HEK293 (cell line): ENCODE measurements at regions not wholly inside any gene's neighbourhood (a gene's known extent, or its start where the extent isn't known, plus 50 kb on each side); places are given as distances from the start of the nearest gene placed in this dataset.

ENCODE experiments used
- CTCF ChIA-PET: fragments of 350-600 bp; formaldehyde crosslinking; extraction: SDS; loops from one replicate; lab custom pipeline; 2021; ENCODE audit warnings: antibody characterized with exemption; lab: Yijun Ruan, JAX
- POLR2A ChIA-PET: fragments of 300-600 bp; formaldehyde crosslinking; extraction: SDS; loops from one replicate; lab custom pipeline; 2020; ENCODE audit warnings: antibody characterized with exemption, inconsistent platforms; lab: Yijun Ruan, JAX
- H3K27ac ChIP-seq: fragments of 200-500 bp; sonication (Bioruptor generic); 2 replicates; pipeline ENCODE4 v1.5.1; 2014; ENCODE audit warnings: low read depth, low read length, control low read depth, inconsistent platforms; ENCODE audit errors: extremely low read depth
- H3K36me3 ChIP-seq, 2 experiments: fragments of 200-500 bp in 1 of 2; sonication (Bioruptor generic) in 1 of 2; 1 replicate in 1 of 2; 2 replicates in 1 of 2; pipeline ENCODE4 v1.5.1; 2014 to 2017; ENCODE audit warnings: inconsistent platforms in 2 of 2, low read length in 2 of 2; ENCODE audit not compliant: control insufficient read depth in 2 of 2, insufficient read depth in 1 of 2
- H3K4me1 ChIP-seq: fragments of 200-500 bp; sonication (Bioruptor generic); 2 replicates; pipeline ENCODE4 v1.5.1; 2014; ENCODE audit warnings: mild to moderate bottlenecking, low read length, inconsistent platforms; ENCODE audit not compliant: control insufficient read depth, insufficient read depth
- H3K4me3 ChIP-seq: 2 replicates; pipeline ENCODE4 v1.5.1; 2011; ENCODE audit warnings: low read depth, mild to moderate bottlenecking, control low read depth, low read length, moderate library complexity
- H3K9me3 ChIP-seq: fragments of 200-500 bp; sonication (Bioruptor generic); 2 replicates; pipeline ENCODE4 v1.5.1; 2014; ENCODE audit warnings: low read depth, low read length, inconsistent platforms; ENCODE audit not compliant: control insufficient read depth, insufficient read depth
- HOXD13 ChIP-seq: sonication (generic); formaldehyde crosslinking; IDR thresholded peaks from 2 replicates; pipeline ENCODE4 v1.8.0; 2022; ENCODE audit warnings: missing genetic modification reagents, borderline replicate concordance
- IKZF3 ChIP-seq: fragments of 450-650 bp; IDR thresholded peaks from 2 replicates; pipeline ENCODE4 v1.5.0; 2018; ENCODE audit warnings: missing biosample characterization, mild to moderate bottlenecking, missing genetic modification characterization, moderate library complexity
- YY2 ChIP-seq: fragments of 450-650 bp; formaldehyde crosslinking; IDR thresholded peaks from 2 replicates; pipeline ENCODE4 v1.5.1; 2016; ENCODE audit warnings: missing biosample characterization, missing genetic modification characterization
- ZBTB17 ChIP-seq: fragments of 450-650 bp; formaldehyde crosslinking; IDR thresholded peaks from 2 replicates; pipeline ENCODE4 v1.5.1; 2016; ENCODE audit warnings: missing biosample characterization, missing genetic modification characterization
- ZBTB8A ChIP-seq: fragments of 450-650 bp; formaldehyde crosslinking; IDR thresholded peaks from 2 replicates; pipeline ENCODE4 v1.5.1; 2016; ENCODE audit warnings: missing biosample characterization, missing genetic modification characterization
- ZEB2 ChIP-seq: fragments of 450-650 bp; formaldehyde crosslinking; IDR thresholded peaks from 2 replicates; pipeline ENCODE4 v1.5.1; 2016; ENCODE audit warnings: missing biosample characterization, missing genetic modification characterization
- ZNF175 ChIP-seq: fragments of 450-650 bp; formaldehyde crosslinking; IDR thresholded peaks from 2 replicates; pipeline ENCODE4 v1.5.1; 2016; ENCODE audit warnings: missing biosample characterization, missing genetic modification characterization
- ZNF19 ChIP-seq: fragments of 450-650 bp; formaldehyde crosslinking; IDR thresholded peaks from 2 replicates; pipeline ENCODE4; 2016; ENCODE audit warnings: missing biosample characterization, missing genetic modification characterization, low read depth
- ZNF211 ChIP-seq: fragments of 450-650 bp; formaldehyde crosslinking; IDR thresholded peaks from 2 replicates; pipeline ENCODE4 v1.5.1; 2016; ENCODE audit warnings: low read depth, missing biosample characterization, missing genetic modification characterization
- ZNF23 ChIP-seq: fragments of 450-650 bp; formaldehyde crosslinking; IDR thresholded peaks from 2 replicates; pipeline ENCODE4 v1.5.1; 2016; ENCODE audit warnings: missing biosample characterization, missing genetic modification characterization, borderline replicate concordance
- ZNF274 ChIP-seq, 2 experiments: fragments of 200-500 bp in 1 of 2; fragments of 450-650 bp in 1 of 2; sonication (Bioruptor generic) in 1 of 2; formaldehyde crosslinking in 1 of 2; IDR thresholded peaks; 2 replicates each; pipeline versions ENCODE4 v1.5.1 to v1.6.1; 2014 to 2016; ENCODE audit warnings: borderline replicate concordance in 1 of 2, inconsistent platforms in 1 of 2, low read length in 1 of 2, missing biosample characterization in 1 of 2, missing genetic modification characterization in 1 of 2
- ZNF433 ChIP-seq: fragments of 450-650 bp; formaldehyde crosslinking; IDR thresholded peaks from 2 replicates; pipeline ENCODE4 v1.5.1; 2016; ENCODE audit warnings: missing biosample characterization, missing genetic modification characterization, low read depth
- ZNF529 ChIP-seq: fragments of 450-650 bp; formaldehyde crosslinking; IDR thresholded peaks from 2 replicates; pipeline ENCODE4 v1.5.1; 2017; ENCODE audit warnings: missing genetic modification characterization, missing biosample characterization; ENCODE audit not compliant: insufficient replicate concordance
- ZNF585B ChIP-seq: fragments of 450-650 bp; formaldehyde crosslinking; IDR thresholded peaks from 2 replicates; pipeline ENCODE4 v1.5.1; 2016; ENCODE audit warnings: missing biosample characterization, missing genetic modification characterization
- ZNF596 ChIP-seq: fragments of 450-650 bp; IDR thresholded peaks from 2 replicates; pipeline ENCODE4 v1.5.0; 2018; ENCODE audit warnings: missing biosample characterization, mild to moderate bottlenecking, missing genetic modification characterization, moderate library complexity
- ZNF626 ChIP-seq: fragments of 450-650 bp; sonication (Bioruptor Pico); formaldehyde crosslinking; IDR thresholded peaks from 2 replicates; pipeline ENCODE4 v1.5.1; 2018; ENCODE audit warnings: missing biosample characterization, missing genetic modification characterization, inconsistent platforms
- ZNF670 ChIP-seq: fragments of 450-650 bp; formaldehyde crosslinking; IDR thresholded peaks from 2 replicates; pipeline ENCODE4 v1.5.1; 2016; ENCODE audit warnings: missing biosample characterization, missing genetic modification characterization, low read depth
- TF ChIP-seq, protein P1 (sequence below): fragments of 450-650 bp; formaldehyde crosslinking; IDR thresholded peaks from 2 replicates; pipeline ENCODE4 v1.5.1; 2016; ENCODE audit warnings: missing biosample characterization, missing genetic modification characterization, borderline replicate concordance
- TF ChIP-seq, protein P2 (sequence below): fragments of 450-650 bp; formaldehyde crosslinking; IDR thresholded peaks from 2 replicates; pipeline ENCODE4 v1.5.1; 2016; ENCODE audit warnings: missing biosample characterization, missing genetic modification characterization

DNA sequence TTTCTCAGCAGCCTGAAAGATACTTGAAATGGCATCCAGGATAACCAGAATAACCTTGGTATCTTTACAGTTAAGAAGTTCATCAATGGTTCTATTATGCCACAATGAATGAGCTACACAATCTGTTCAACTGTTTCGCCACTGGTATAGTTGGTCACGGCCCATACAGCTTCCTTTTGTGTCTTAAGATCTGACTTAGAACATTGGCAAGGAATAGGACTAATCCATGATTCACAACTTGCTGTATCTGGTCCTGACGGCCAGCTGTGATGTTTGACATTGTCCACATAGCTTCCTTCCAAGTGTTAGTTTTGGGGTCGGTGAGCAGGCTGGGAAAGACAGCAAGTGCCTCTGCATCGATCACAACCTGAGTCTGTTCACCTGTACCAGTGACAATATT, 113.3 kb upstream of the RAD23B start (continued):
- TF ChIP-seq ZBTB8A (tag by site-specific recombination) (no peak), ZNF596 (tag by site-specific recombination) (no peak), ZNF211 (tag by site-specific recombination) (no peak), ZNF274 (IDR thresholded peaks at IDR 0.05; ENCODE audit: low read length) (no peak), ZNF274 (tag by site-specific recombination; IDR thresholded peaks at IDR 0.05; ENCODE audit: borderline replicate concordance) (no peak), HOXD13 (CRISPR knock-in tag) (no peak), ZNF670 (no peak), ZNF433 (tag by site-specific recombination) (no peak)
- TF ChIP-seq, all 188 proteins: peak for 0

DNA sequence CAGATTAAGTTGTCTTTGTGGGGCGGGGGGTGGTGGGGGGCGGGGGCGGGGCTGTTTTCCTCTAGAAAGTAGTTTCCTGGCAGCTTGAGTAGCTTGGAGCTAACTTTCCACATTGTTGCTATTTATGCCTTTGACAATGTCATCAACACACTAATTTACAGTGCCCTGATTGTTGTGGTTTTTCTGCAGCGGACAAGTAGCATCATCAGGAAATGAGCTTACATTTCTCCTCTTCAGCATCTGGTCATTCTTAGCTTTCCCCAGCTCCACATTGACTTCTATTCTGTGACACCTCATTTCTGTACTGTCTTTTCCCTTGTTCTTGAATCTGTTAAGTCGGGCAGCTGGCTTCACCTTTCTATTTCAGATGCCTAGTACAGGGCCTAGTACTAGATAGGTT, 112.3 kb upstream of the RAD23B start:
- ChIA-PET POLR2A (no interaction called here), CTCF (interaction anchor here (0.6 to 2.2 kb wide), 6 partner anchors 14 to 1289 kb away, joined by 3 to 6 read pairs (median 4); no protein-coding TSS in a partner anchor)
- H3K4me1 ChIP-seq, result no peaks in the 10 kb centered on the region
- no peaks in the 10 kb centered on the region for H3K36me3 ChIP-seq
- no peaks in the 10 kb centered on the region for H3K9me3 ChIP-seq
- no peak overlapping the region for H3K4me3 ChIP-seq
- H3K27ac ChIP-seq, result no peak overlapping the region
- no peak for TF ChIP-seq ZEB2 (tag by site-specific recombination)
- no peak for TF ChIP-seq YY2 (tag by site-specific recombination)
- TF ChIP-seq, protein P1, sequence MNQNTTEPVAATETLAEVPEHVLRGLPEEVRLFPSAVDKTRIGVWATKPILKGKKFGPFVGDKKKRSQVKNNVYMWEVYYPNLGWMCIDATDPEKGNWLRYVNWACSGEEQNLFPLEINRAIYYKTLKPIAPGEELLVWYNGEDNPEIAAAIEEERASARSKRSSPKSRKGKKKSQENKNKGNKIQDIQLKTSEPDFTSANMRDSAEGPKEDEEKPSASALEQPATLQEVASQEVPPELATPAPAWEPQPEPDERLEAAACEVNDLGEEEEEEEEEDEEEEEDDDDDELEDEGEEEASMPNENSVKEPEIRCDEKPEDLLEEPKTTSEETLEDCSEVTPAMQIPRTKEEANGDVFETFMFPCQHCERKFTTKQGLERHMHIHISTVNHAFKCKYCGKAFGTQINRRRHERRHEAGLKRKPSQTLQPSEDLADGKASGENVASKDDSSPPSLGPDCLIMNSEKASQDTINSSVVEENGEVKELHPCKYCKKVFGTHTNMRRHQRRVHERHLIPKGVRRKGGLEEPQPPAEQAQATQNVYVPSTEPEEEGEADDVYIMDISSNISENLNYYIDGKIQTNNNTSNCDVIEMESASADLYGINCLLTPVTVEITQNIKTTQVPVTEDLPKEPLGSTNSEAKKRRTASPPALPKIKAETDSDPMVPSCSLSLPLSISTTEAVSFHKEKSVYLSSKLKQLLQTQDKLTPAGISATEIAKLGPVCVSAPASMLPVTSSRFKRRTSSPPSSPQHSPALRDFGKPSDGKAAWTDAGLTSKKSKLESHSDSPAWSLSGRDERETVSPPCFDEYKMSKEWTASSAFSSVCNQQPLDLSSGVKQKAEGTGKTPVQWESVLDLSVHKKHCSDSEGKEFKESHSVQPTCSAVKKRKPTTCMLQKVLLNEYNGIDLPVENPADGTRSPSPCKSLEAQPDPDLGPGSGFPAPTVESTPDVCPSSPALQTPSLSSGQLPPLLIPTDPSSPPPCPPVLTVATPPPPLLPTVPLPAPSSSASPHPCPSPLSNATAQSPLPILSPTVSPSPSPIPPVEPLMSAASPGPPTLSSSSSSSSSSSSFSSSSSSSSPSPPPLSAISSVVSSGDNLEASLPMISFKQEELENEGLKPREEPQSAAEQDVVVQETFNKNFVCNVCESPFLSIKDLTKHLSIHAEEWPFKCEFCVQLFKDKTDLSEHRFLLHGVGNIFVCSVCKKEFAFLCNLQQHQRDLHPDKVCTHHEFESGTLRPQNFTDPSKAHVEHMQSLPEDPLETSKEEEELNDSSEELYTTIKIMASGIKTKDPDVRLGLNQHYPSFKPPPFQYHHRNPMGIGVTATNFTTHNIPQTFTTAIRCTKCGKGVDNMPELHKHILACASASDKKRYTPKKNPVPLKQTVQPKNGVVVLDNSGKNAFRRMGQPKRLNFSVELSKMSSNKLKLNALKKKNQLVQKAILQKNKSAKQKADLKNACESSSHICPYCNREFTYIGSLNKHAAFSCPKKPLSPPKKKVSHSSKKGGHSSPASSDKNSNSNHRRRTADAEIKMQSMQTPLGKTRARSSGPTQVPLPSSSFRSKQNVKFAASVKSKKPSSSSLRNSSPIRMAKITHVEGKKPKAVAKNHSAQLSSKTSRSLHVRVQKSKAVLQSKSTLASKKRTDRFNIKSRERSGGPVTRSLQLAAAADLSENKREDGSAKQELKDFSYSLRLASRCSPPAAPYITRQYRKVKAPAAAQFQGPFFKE, result no peak
- no peak for TF ChIP-seq ZNF19
- no peak for TF ChIP-seq IKZF3 (tag by site-specific recombination)
- no peak for TF ChIP-seq ZNF23 (tag by site-specific recombination)
- no peak for TF ChIP-seq ZNF529 (tag by site-specific recombination)
- TF ChIP-seq ZNF626 (tag by site-specific recombination), result no peak
- TF ChIP-seq, protein P2, sequence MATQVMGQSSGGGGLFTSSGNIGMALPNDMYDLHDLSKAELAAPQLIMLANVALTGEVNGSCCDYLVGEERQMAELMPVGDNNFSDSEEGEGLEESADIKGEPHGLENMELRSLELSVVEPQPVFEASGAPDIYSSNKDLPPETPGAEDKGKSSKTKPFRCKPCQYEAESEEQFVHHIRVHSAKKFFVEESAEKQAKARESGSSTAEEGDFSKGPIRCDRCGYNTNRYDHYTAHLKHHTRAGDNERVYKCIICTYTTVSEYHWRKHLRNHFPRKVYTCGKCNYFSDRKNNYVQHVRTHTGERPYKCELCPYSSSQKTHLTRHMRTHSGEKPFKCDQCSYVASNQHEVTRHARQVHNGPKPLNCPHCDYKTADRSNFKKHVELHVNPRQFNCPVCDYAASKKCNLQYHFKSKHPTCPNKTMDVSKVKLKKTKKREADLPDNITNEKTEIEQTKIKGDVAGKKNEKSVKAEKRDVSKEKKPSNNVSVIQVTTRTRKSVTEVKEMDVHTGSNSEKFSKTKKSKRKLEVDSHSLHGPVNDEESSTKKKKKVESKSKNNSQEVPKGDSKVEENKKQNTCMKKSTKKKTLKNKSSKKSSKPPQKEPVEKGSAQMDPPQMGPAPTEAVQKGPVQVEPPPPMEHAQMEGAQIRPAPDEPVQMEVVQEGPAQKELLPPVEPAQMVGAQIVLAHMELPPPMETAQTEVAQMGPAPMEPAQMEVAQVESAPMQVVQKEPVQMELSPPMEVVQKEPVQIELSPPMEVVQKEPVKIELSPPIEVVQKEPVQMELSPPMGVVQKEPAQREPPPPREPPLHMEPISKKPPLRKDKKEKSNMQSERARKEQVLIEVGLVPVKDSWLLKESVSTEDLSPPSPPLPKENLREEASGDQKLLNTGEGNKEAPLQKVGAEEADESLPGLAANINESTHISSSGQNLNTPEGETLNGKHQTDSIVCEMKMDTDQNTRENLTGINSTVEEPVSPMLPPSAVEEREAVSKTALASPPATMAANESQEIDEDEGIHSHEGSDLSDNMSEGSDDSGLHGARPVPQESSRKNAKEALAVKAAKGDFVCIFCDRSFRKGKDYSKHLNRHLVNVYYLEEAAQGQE (tag by site-specific recombination), result no peak
- no peak for TF ChIP-seq ZNF175 (tag by site-specific recombination)
- no peak for TF ChIP-seq ZNF585B
- no peak for TF ChIP-seq ZBTB17 (tag by site-specific recombination)
